ENCODE measurements at regions not wholly inside any gene's neighbourhood (a gene's known extent, or its start where the extent isn't known, plus 50 kb on each side); places are given as distances from the start of the nearest gene placed in this dataset.

DNA sequence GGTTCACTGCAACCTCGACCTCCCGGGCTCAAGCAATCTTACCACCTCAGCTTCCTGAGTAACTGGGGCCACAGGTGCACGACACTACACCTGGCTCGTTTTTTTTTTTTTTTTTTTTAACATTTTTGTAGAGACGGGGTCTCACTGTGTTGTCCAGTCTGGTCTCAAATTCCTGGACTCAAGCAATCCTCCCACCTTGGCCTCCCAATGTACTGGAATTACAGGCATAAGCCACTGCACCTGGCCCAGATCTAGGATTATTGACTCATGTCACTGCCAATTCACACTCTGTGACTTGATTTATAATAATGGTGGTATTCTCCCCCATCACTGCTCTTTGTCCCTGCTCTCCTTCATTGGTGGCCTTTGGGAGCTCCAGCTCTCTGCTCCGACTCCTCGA is 145.1 kb downstream of the PTPRU start:
- no peaks in the 10 kb centered on the region for H3K36me3 Mint-ChIP-seq
- DNase-seq: no peak
- peaks cover 2% of the 10 kb centered on the region for H3K27me3 ChIP-seq (ENCODE audit: control insufficient read depth, insufficient read depth, low read length)
- no peak overlapping the region for H3K4me3 Mint-ChIP-seq
- no peak overlapping the region for H3K27ac ChIP-seq (ENCODE audit: insufficient read depth, low read length, poor library complexity, severe bottlenecking)
- peaks cover 8 to 22% (median 9%) of the 10 kb centered on the region in 7 donors for H3K9me3 Mint-ChIP-seq
- H3K4me1 ChIP-seq (ENCODE audit: control insufficient read depth, insufficient read depth, low read length, poor library complexity, severe bottlenecking): no peaks in the 10 kb centered on the region
- H3K9me3 ChIP-seq (ENCODE audit: control insufficient read depth in 2 of 2, low read length in 2 of 2): peaks cover 16 to 23% of the 10 kb centered on the region in 2 experiments
- no peak overlapping the region for H3K27ac Mint-ChIP-seq
- H3K4me1 Mint-ChIP-seq: no peaks in the 10 kb centered on the region
- peaks cover 18% of the 10 kb centered on the region for H3K27me3 Mint-ChIP-seq
- H3K36me3 ChIP-seq (ENCODE audit: control insufficient read depth, insufficient read depth, low read length): no peaks in the 10 kb centered on the region
- no peak overlapping the region for H3K4me3 ChIP-seq (ENCODE audit: low read depth, low read length)
- ATAC-seq (ENCODE audit: low read depth in 2 of 2): no peak

DNA sequence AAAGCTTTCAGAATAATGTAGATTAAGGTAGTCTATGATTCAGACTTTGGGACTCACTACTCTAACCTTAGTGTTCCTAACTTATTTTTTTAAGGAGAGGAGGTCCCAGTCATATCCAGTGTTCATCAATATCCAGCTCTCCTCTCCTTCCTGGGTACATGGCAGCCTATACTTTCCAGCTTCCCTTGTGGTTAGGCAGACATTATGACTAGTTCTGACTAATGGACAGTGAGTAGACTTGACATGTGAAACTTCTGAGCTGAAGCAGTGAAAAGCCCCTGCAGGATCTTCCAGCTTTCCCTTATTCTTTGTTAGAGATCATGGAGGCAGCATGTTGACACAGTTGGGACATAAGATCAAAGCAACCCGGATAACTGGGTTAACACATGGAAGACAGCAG is 144.2 kb downstream of the PTPRU start:
- H3K27me3 Mint-ChIP-seq: peaks cover 21% of the 10 kb centered on the region
- H3K36me3 ChIP-seq (ENCODE audit: control insufficient read depth, insufficient read depth, low read length): no peaks in the 10 kb centered on the region
- H3K27me3 ChIP-seq (ENCODE audit: control insufficient read depth, insufficient read depth, low read length): peaks cover 2% of the 10 kb centered on the region
- H3K27ac Mint-ChIP-seq: no peak overlapping the region
- no peaks in the 10 kb centered on the region for H3K36me3 Mint-ChIP-seq
- no peak for ATAC-seq (ENCODE audit: low read depth in 2 of 2)
- H3K4me1 Mint-ChIP-seq: no peaks in the 10 kb centered on the region
- H3K4me3 Mint-ChIP-seq: no peak overlapping the region
- H3K9me3 ChIP-seq (ENCODE audit: control insufficient read depth in 2 of 2, low read length in 2 of 2): peaks cover 16 to 23% of the 10 kb centered on the region in 2 experiments
- no peak overlapping the region for H3K4me3 ChIP-seq (ENCODE audit: low read depth, low read length)
- no peaks in the 10 kb centered on the region for H3K4me1 ChIP-seq (ENCODE audit: control insufficient read depth, insufficient read depth, low read length, poor library complexity, severe bottlenecking)
- DNase-seq: no peak
- peaks cover 8 to 22% (median 10%) of the 10 kb centered on the region in 7 donors for H3K9me3 Mint-ChIP-seq
- H3K27ac ChIP-seq (ENCODE audit: insufficient read depth, low read length, poor library complexity, severe bottlenecking): no peak overlapping the region

DNA sequence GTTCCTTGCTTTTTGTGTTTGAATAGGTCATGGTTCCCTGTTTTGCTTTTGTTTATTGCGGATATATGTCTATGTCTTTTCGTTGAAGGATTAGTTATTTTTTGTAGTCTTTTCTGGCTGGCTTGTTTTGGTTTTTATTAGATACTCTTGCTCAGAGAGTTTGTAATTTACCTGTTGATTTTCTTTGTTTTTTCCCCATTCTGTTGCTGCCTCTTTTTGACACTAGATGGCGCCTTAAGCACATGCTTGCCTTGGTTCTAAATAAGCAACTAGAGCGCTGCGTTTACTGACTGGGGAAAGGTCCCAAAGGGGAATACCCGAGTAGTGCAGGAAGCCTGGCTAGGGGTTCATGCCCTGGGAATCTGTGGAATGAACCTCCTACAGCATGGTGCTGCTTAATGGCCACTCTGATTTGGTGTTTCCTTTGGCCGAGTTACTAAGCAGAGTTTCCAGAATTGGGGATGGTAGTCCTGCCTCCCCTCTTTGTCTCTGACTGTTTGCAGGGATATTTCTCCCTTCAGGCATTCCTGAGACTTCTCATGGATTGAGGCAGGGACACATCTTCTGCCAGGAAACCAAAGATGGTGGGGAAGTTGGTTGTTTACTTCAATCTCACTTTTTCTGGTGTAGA is 143.2 kb downstream of the PTPRU start:
- H3K27me3 Mint-ChIP-seq: peaks cover 22% of the 10 kb centered on the region
- H3K9me3 Mint-ChIP-seq: peaks cover 9 to 22% (median 10%) of the 10 kb centered on the region in 7 donors

More for the DNA sequence above, 143.2 kb downstream of the PTPRU start:
- Histone ChIP-seq H3K27me3 (ENCODE audit: control insufficient read depth, insufficient read depth, low read length) (peaks cover 2% of the 10 kb centered on the region), H3K36me3 (ENCODE audit: control insufficient read depth, insufficient read depth, low read length) (no peaks in the 10 kb centered on the region), H3K27ac (ENCODE audit: insufficient read depth, low read length, poor library complexity, severe bottlenecking) (no peak overlapping the region), H3K4me3 (ENCODE audit: low read depth, low read length) (no peak overlapping the region), H3K4me1 (ENCODE audit: control insufficient read depth, insufficient read depth, low read length, poor library complexity, severe bottlenecking) (no peaks in the 10 kb centered on the region), H3K9me3 (ENCODE audit: control insufficient read depth in 2 of 2, low read length in 2 of 2) (peaks cover 16 to 23% of the 10 kb centered on the region in 2 experiments)
- no peaks in the 10 kb centered on the region for H3K36me3 Mint-ChIP-seq
- no peak overlapping the region for H3K4me3 Mint-ChIP-seq
- DNase-seq (peak in 1 of 3 donors; percentile 37), ATAC-seq (ENCODE audit: low read depth in 2 of 2) (no peak)
- H3K27ac Mint-ChIP-seq: no peak overlapping the region
- H3K4me1 Mint-ChIP-seq: no peaks in the 10 kb centered on the region
